ENCODE measurements at regions not wholly inside any gene's neighbourhood (a gene's known extent, or its start where the extent isn't known, plus 50 kb on each side); places are given as distances from the start of the nearest gene placed in this dataset.

- H3K4me3 ChIP-seq (replicated peaks; ENCODE audit: low read depth, low read length), result no peak overlapping the region
- no peak for DNase-seq (ENCODE audit: extremely low read depth, insufficient read length)
- no peaks in the 10 kb centered on the region for H3K27me3 ChIP-seq (replicated peaks; ENCODE audit: control insufficient read depth, insufficient read depth, low read length)
- no peaks in the 10 kb centered on the region for H3K36me3 ChIP-seq (ENCODE audit: control insufficient read depth, insufficient read depth, low read length)
- no peak for TF ChIP-seq CTCF (IDR thresholded peaks at IDR 0.05; ENCODE audit: insufficient read depth, low read length, poor library complexity, severe bottlenecking)
These were observed 401.8 kb downstream of the SAMD5 start for GRCh38 chr6:147910281-147910680.

- Histone ChIP-seq H3K4me3 (replicated peaks; ENCODE audit: low read depth, low read length) (no peak overlapping the region), H3K27me3 (replicated peaks; ENCODE audit: control insufficient read depth, insufficient read depth, low read length) (no peaks in the 10 kb centered on the region), H3K36me3 (ENCODE audit: control insufficient read depth, insufficient read depth, low read length) (no peaks in the 10 kb centered on the region)
- no peak for TF ChIP-seq CTCF (IDR thresholded peaks at IDR 0.05; ENCODE audit: insufficient read depth, low read length, poor library complexity, severe bottlenecking)
- DNase-seq (ENCODE audit: extremely low read depth, insufficient read length), result no peak
These were observed 402.6 kb downstream of the SAMD5 start for GRCh38 chr6:147911057-147911456.

- H3K4me3 ChIP-seq (replicated peaks; ENCODE audit: low read depth, low read length), result no peak overlapping the region
- H3K36me3 ChIP-seq (ENCODE audit: control insufficient read depth, insufficient read depth, low read length), result no peaks in the 10 kb centered on the region
- TF ChIP-seq CTCF (IDR thresholded peaks at IDR 0.05; ENCODE audit: insufficient read depth, low read length, poor library complexity, severe bottlenecking), result no peak
- no peaks in the 10 kb centered on the region for H3K27me3 ChIP-seq (replicated peaks; ENCODE audit: control insufficient read depth, insufficient read depth, low read length)
- DNase-seq (ENCODE audit: extremely low read depth, insufficient read length), result no peak
These were observed 403.2 kb downstream of the SAMD5 start for GRCh38 chr6:147911686-147912085.

- no peak for DNase-seq (ENCODE audit: extremely low read depth, insufficient read length)
- TF ChIP-seq CTCF (IDR thresholded peaks at IDR 0.05; ENCODE audit: insufficient read depth, low read length, poor library complexity, severe bottlenecking), result no peak
- no peak overlapping the region for H3K4me3 ChIP-seq (replicated peaks; ENCODE audit: low read depth, low read length)
These were observed 414.3 kb downstream of the SAMD5 start for GRCh38 chr6:147922799-147923198.

GRCh38 chr6:147924598-147924997 lies 416.1 kb downstream of the SAMD5 start:
- no peaks in the 10 kb centered on the region for H3K36me3 ChIP-seq (ENCODE audit: control insufficient read depth, insufficient read depth, low read length)
- no peak for TF ChIP-seq CTCF (IDR thresholded peaks at IDR 0.05; ENCODE audit: insufficient read depth, low read length, poor library complexity, severe bottlenecking)
- DNase-seq (ENCODE audit: extremely low read depth, insufficient read length), result no peak
- H3K4me3 ChIP-seq (replicated peaks; ENCODE audit: low read depth, low read length), result no peak overlapping the region
- H3K27me3 ChIP-seq (replicated peaks; ENCODE audit: control insufficient read depth, insufficient read depth, low read length), result no peaks in the 10 kb centered on the region

More at GRCh38 chr6:147922799-147923198, 414.3 kb downstream of the SAMD5 start:
- H3K36me3 ChIP-seq (ENCODE audit: control insufficient read depth, insufficient read depth, low read length), result no peaks in the 10 kb centered on the region
- H3K27me3 ChIP-seq (replicated peaks; ENCODE audit: control insufficient read depth, insufficient read depth, low read length), result no peaks in the 10 kb centered on the region

GRCh38 chr6:147925826-147926225 lies 416.8 kb upstream of the SASH1 start:
- no peaks in the 10 kb centered on the region for H3K27me3 ChIP-seq (replicated peaks; ENCODE audit: control insufficient read depth, insufficient read depth, low read length)
- no peak for TF ChIP-seq CTCF (IDR thresholded peaks at IDR 0.05; ENCODE audit: insufficient read depth, low read length, poor library complexity, severe bottlenecking)
- DNase-seq (ENCODE audit: extremely low read depth, insufficient read length), result no peak
- no peaks in the 10 kb centered on the region for H3K36me3 ChIP-seq (ENCODE audit: control insufficient read depth, insufficient read depth, low read length)
- no peak overlapping the region for H3K4me3 ChIP-seq (replicated peaks; ENCODE audit: low read depth, low read length)

Data from GM06990 (cell line).